A549 (cell line): ENCODE measurements at regions not wholly inside any gene's neighbourhood (a gene's known extent, or its start where the extent isn't known, plus 50 kb on each side); places are given as distances from the start of the nearest gene placed in this dataset.

Experiments used
- ATAC-seq, 2 experiments: fragments of 200-7000 bp in 1 of 2; fragments of >200 bp in 1 of 2; cut with Nextera tagmentation in 1 of 2; cut with Tn5 transposase in 1 of 2; 3 replicates each; pipeline versions ENCODE4 v1.8.0 to v1.9.1; 2018 to 2020; ENCODE audit warnings: mild to moderate bottlenecking in 1 of 2, moderate library complexity in 1 of 2
- CTCF ChIA-PET: fragments of 300-600 bp; sonication (Branson Sonifier 250); formaldehyde crosslinking; extraction: SDS; loops from one replicate; lab custom pipeline; 2021; ENCODE audit warnings: antibody characterized with exemption, inconsistent platforms; lab: Yijun Ruan, JAX
- POLR2A ChIA-PET: fragments of 350-600 bp; formaldehyde crosslinking; extraction: SDS; loops from one replicate; lab custom pipeline; 2021; ENCODE audit warnings: antibody characterized with exemption, inconsistent platforms; lab: Yijun Ruan, JAX
- DNase-seq, 2 experiments: peaks; one replicate each; pipeline versions ENCODE4 v3.0.0 to v3.0.0-alpha.2; 2011 to 2016; ENCODE audit warnings: low read depth in 1 of 2, low spot score in 1 of 2
- FAIRE-seq: peaks from 2 replicates; lab custom pipeline; 2011; peaks lifted over from hg19 to GRCh38; lab: Jason Lieb, UNC
- H3K27ac ChIP-seq, 2 experiments: fragments of >200 bp; sonication (Bioruptor Twin); formaldehyde crosslinking; 3 replicates each; pipeline ENCODE4 v1.5.1; 2016 to 2017
- H3K4me1 ChIP-seq: fragments of >200 bp; sonication (Bioruptor Twin); formaldehyde crosslinking; 3 replicates; pipeline ENCODE4 v1.6.1; 2016
- H3K4me2 ChIP-seq: fragments of >200 bp; sonication (Bioruptor Twin); formaldehyde crosslinking; 3 replicates; pipeline ENCODE4 v1.6.1; 2016
- H3K4me3 ChIP-seq: fragments of >200 bp; sonication (Bioruptor Twin); formaldehyde crosslinking; 3 replicates; pipeline ENCODE4 v1.5.1; 2016
- H3K9me3 ChIP-seq: fragments of >200 bp; sonication (Bioruptor Twin); formaldehyde crosslinking; 3 replicates; pipeline ENCODE4 v1.6.1; 2016
- CBX8 ChIP-seq: fragments of 200-600 bp; sonication (generic); IDR thresholded peaks from 2 replicates; pipeline ENCODE4 v1.6.1; 2016
- EP300 ChIP-seq, 2 experiments: fragments of >200 bp; sonication (Bioruptor Twin); formaldehyde crosslinking; IDR thresholded peaks; 2 replicates in 1 of 2; 3 replicates in 1 of 2; pipeline ENCODE4 v1.6.1; 2016 to 2017
- ESRRA ChIP-seq: fragments of 150-350 bp; IDR thresholded peaks from 2 replicates; pipeline ENCODE4 v1.6.1; 2014; ENCODE audit warnings: mild to moderate bottlenecking, low read length, borderline replicate concordance
- FOSB ChIP-seq: fragments of 250-450 bp; sonication (Bioruptor Pico); IDR thresholded peaks from 2 replicates; pipeline ENCODE4 v1.5.0; 2020; ENCODE audit warnings: mild to moderate bottlenecking, moderate library complexity
- HOXA7 ChIP-seq: fragments of 250-450 bp; sonication (Bioruptor Pico); IDR thresholded peaks from 2 replicates; pipeline ENCODE4 v1.5.0; 2020; ENCODE audit warnings: mild to moderate bottlenecking, moderate library complexity
- HOXB13 ChIP-seq: fragments of 250-450 bp; sonication (Bioruptor Pico); IDR thresholded peaks from 2 replicates; pipeline ENCODE4 v1.5.0; 2020; ENCODE audit warnings: low read depth, mild to moderate bottlenecking, moderate library complexity
- HOXB5 ChIP-seq: fragments of 250-450 bp; sonication (Bioruptor Pico); IDR thresholded peaks from 2 replicates; pipeline ENCODE4 v1.5.0; 2020; ENCODE audit warnings: mild to moderate bottlenecking, moderate library complexity
- JUN ChIP-seq, 2 experiments: fragments of >200 bp; sonication (Bioruptor Twin); formaldehyde crosslinking; IDR thresholded peaks; 2 replicates in 1 of 2; 3 replicates in 1 of 2; pipeline ENCODE4 v1.6.1; 2016 to 2017
- MYC ChIP-seq: IDR thresholded peaks from 2 replicates; pipeline ENCODE4 v1.6.1; 2012; ENCODE audit warnings: mild to moderate bottlenecking, inconsistent platforms, low read length, improper control_type of control experiment, borderline replicate concordance
- NFE2L2 ChIP-seq: fragments of 150-350 bp; conservative IDR thresholded peaks from 2 replicates; pipeline ENCODE4 v1.6.1; 2014; ENCODE audit warnings: low read length
- NR3C1 ChIP-seq: fragments of >200 bp; sonication (Bioruptor Twin); formaldehyde crosslinking; IDR thresholded peaks from 3 replicates; pipeline ENCODE4 v1.6.1; 2017
- PHF8 ChIP-seq: fragments of 200-600 bp; sonication (generic); IDR thresholded peaks from 2 replicates; pipeline ENCODE4 v1.6.1; 2016; ENCODE audit warnings: low read depth, mild to moderate bottlenecking, antibody characterized with exemption, moderate library complexity, borderline replicate concordance
- RAD21 ChIP-seq, 2 experiments: fragments of >200 bp in 1 of 2; sonication (Bioruptor Twin) in 1 of 2; formaldehyde crosslinking in 1 of 2; IDR thresholded peaks in 1 of 2; conservative IDR thresholded peaks in 1 of 2; 2 replicates in 1 of 2; 3 replicates in 1 of 2; pipeline ENCODE4 v1.6.1; 2012 to 2018; ENCODE audit warnings: inconsistent platforms in 1 of 2
- RARB ChIP-seq: fragments of 250-450 bp; sonication (Bioruptor Pico); IDR thresholded peaks from 2 replicates; pipeline ENCODE4 v1.8.0; 2021; ENCODE audit warnings: mild to moderate bottlenecking, moderate library complexity
- RCOR1 ChIP-seq: fragments of 150-350 bp; IDR thresholded peaks from 2 replicates; pipeline ENCODE4 v1.6.1; 2014; ENCODE audit warnings: antibody characterized with exemption, low read length, low read depth
- RFX5 ChIP-seq: fragments of 450-650 bp; IDR thresholded peaks from 2 replicates; pipeline ENCODE4 v1.7.1; 2014; ENCODE audit warnings: antibody characterized with exemption, mild to moderate bottlenecking, moderate library complexity
- RNF2 ChIP-seq: fragments of 200-600 bp; sonication (generic); IDR thresholded peaks from 2 replicates; pipeline ENCODE4 v1.6.1; 2016; ENCODE audit warnings: low read depth, mild to moderate bottlenecking, antibody characterized with exemption, moderate library complexity, borderline replicate concordance
- SMC3 ChIP-seq: fragments of >200 bp; sonication (Bioruptor Twin); formaldehyde crosslinking; IDR thresholded peaks from 3 replicates; pipeline ENCODE4 v1.6.1; 2018; ENCODE audit warnings: inconsistent platforms
- SREBF2 ChIP-seq: fragments of 450-650 bp; IDR thresholded peaks from 2 replicates; pipeline ENCODE4 v1.6.1; 2014; ENCODE audit warnings: mild to moderate bottlenecking, moderate library complexity
- ZNF302 ChIP-seq: fragments of 250-450 bp; sonication (Bioruptor Pico); IDR thresholded peaks from 2 replicates; pipeline ENCODE4 v1.9.0; 2021; ENCODE audit warnings: inconsistent platforms, mild to moderate bottlenecking, moderate library complexity
- ZSCAN20 ChIP-seq: fragments of 250-450 bp; sonication (Bioruptor Pico); IDR thresholded peaks from 2 replicates; pipeline ENCODE4 v1.8.0; 2022; ENCODE audit warnings: mild to moderate bottlenecking, moderate library complexity
- WGBS: methylation state at CpG from one replicate; pipeline ENCODE4 v1.1.6; 2017; ENCODE audit errors: missing lambda C conversion rate; 5-methylcytosine and 5-hydroxymethylcytosine counted together
- TF ChIP-seq, protein P1 (sequence below): fragments of 250-450 bp; sonication (Bioruptor Pico); IDR thresholded peaks from 2 replicates; pipeline ENCODE4 v1.5.0; 2021; ENCODE audit warnings: mild to moderate bottlenecking, moderate library complexity, borderline replicate concordance
- TF ChIP-seq, protein P2 (sequence below): IDR thresholded peaks from 2 replicates; pipeline ENCODE4 v1.6.1; 2012; ENCODE audit warnings: low read depth, borderline replicate concordance

DNA sequence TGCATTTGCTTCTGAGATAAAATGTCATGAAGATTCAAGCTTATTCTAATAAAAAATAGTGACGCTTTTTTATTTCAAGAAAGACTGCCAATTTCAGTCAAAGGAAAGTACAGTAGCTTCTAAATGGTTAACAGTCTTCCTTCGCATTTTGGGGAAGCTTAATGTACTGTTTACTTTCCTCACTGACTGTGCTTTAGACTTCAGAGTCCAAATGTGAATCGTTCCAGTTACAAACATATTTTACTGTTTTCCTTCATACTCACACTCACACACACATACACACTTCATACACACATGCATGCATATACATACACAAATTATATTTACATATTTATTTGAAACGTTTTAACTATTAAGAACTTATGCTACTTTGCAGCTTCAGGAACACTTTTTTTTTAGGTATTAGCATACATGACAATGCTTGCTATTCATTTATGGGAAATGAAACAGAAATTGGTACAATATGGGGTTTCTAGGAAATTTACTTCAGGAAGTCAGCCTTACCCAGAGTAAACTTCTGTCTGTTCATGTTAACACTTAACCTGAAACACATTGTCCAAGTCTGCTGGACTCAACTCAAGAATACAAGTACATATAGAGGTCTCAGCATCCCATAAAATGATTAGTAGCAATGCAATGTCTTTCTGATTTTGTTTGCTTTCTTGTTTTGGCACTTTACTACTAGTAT, 145.4 kb downstream of the RPS12 start:
- Histone ChIP-seq H3K4me2 (no peak overlapping the region), H3K9me3 (no peaks in the 10 kb centered on the region), H3K4me3 (no peak overlapping the region)
- FAIRE-seq, result no peak
- CTCF ChIA-PET, result interaction anchor here (0.7 kb wide), 1 partner anchor 81 kb away, joined by 3 read pairs; no protein-coding TSS in a partner anchor
- ATAC-seq, result no peak
- DNase-seq, result no peak
- TF ChIP-seq ZNF302 (CRISPR knock-in tag), result no peak
- TF ChIP-seq RFX5, result no peak
- TF ChIP-seq CBX8, result no peak
- no peak for TF ChIP-seq HOXB5
- TF ChIP-seq JUN (IDR thresholded peaks at IDR 0.05), result no peak
- no peak for TF ChIP-seq SMC3
- no peak for TF ChIP-seq ESRRA
- no peak for TF ChIP-seq NR3C1
- TF ChIP-seq NFE2L2, result no peak
- TF ChIP-seq PHF8, result no peak
- TF ChIP-seq SREBF2, result no peak
- TF ChIP-seq MYC, result no peak
- no peak for TF ChIP-seq RARB (CRISPR knock-in tag)
- TF ChIP-seq ZSCAN20, result no peak
- TF ChIP-seq, all 56 proteins: peak for 0
- peaks cover 10% of the 10 kb centered on the region for H3K4me1 ChIP-seq
- 33% methylated on average over 4 of the region's 4 CpGs for WGBS
- POLR2A ChIA-PET, result no interaction called here
- H3K27ac ChIP-seq, result no peak overlapping the region

DNA sequence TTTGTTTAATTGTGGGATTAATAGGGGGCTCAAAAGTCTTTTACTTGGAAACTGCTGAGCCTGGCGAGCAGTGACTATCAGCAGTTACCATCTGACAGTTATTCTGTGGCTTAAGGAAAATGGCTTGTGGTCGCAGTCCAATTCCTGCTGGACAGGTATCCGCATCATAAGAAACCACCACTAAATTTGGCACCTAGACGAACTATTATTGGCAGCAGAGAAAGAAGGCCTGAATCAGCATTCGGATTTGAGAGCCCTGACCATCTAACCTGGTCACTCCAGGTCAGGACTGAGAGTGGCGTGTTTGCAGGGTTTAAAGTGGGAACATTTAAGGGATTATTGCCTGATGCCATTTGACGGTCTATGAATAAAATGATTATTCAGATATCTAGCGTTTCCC, 146.4 kb downstream of the RPS12 start:
- WGBS, result 69% methylated on average over 8 of the region's 8 CpGs
- no peak overlapping the region for H3K27ac ChIP-seq
- DNase-seq (no peak), ATAC-seq (no peak), FAIRE-seq (no peak)
- H3K4me2 ChIP-seq, result no peak overlapping the region
- H3K4me1 ChIP-seq, result peaks cover 13% of the 10 kb centered on the region
- TF ChIP-seq CBX8, result no peak
- TF ChIP-seq FOSB, result no peak
- no peak for TF ChIP-seq PHF8
- TF ChIP-seq SREBF2, result no peak
- TF ChIP-seq HOXB13, result no peak
- no peak for TF ChIP-seq EP300 (IDR thresholded peaks at IDR 0.05)
- TF ChIP-seq RCOR1, result no peak
- TF ChIP-seq, protein P1, sequence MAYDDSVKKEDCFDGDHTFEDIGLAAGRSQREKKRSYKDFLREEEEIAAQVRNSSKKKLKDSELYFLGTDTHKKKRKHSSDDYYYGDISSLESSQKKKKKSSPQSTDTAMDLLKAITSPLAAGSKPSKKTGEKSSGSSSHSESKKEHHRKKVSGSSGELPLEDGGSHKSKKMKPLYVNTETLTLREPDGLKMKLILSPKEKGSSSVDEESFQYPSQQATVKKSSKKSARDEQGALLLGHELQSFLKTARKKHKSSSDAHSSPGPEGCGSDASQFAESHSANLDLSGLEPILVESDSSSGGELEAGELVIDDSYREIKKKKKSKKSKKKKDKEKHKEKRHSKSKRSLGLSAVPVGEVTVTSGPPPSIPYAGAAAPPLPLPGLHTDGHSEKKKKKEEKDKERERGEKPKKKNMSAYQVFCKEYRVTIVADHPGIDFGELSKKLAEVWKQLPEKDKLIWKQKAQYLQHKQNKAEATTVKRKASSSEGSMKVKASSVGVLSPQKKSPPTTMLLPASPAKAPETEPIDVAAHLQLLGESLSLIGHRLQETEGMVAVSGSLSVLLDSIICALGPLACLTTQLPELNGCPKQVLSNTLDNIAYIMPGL (CRISPR knock-in tag), result no peak
- no peak for TF ChIP-seq HOXA7
- no peak for TF ChIP-seq HOXB5
- TF ChIP-seq, protein P2, sequence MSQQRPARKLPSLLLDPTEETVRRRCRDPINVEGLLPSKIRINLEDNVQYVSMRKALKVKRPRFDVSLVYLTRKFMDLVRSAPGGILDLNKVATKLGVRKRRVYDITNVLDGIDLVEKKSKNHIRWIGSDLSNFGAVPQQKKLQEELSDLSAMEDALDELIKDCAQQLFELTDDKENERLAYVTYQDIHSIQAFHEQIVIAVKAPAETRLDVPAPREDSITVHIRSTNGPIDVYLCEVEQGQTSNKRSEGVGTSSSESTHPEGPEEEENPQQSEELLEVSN, result no peak
- TF ChIP-seq RAD21 (conservative IDR thresholded peaks at IDR 0.05 in 1 of 2, IDR thresholded peaks at IDR 0.05 in 1 of 2), result no peak
- no peak for TF ChIP-seq SMC3
- ChIA-PET POLR2A (no interaction called here), CTCF (interaction anchor here (1.9 to 2.7 kb wide), 2 partner anchors 8 to 130 kb away, joined by 6 to 26 read pairs; no protein-coding TSS in a partner anchor)
- no peak overlapping the region for H3K4me3 ChIP-seq
- H3K9me3 ChIP-seq, result no peaks in the 10 kb centered on the region

DNA sequence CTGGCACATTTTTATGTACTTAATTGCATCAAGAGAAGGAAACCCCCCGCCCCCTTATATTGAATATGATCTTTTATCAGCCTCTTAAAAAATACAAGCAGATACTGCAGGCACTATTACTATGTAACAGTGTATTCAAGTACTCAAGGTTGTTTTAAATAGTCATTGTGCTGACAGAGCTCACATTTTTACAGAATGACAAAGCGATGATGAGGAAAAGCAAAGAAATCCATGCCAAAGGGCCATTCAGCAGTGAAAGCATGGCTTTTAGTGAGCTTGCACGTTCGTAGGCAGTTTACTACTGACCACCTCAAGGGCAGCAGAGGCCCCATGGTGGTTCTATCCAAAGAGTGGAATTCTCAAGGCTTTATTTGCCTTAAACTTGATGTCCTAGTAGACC, 146.8 kb downstream of the RPS12 start:
- no peaks in the 10 kb centered on the region for H3K9me3 ChIP-seq
- ATAC-seq (0 out of 6 replicates have a peak, but pooled peaks of 1 of the 2 experiments have one; percentile 19), FAIRE-seq (no peak), DNase-seq (no peak)
- CTCF ChIA-PET, result interaction anchor here (1.1 to 2.7 kb wide), 6 partner anchors 9 to 591 kb away, joined by 3 to 26 read pairs (median 8); no protein-coding TSS in a partner anchor
- H3K4me1 ChIP-seq, result peaks cover 13% of the 10 kb centered on the region
- POLR2A ChIA-PET, result no interaction called here
- TF ChIP-seq RARB (CRISPR knock-in tag) (no peak), JUN (IDR thresholded peaks at IDR 0.05) (no peak), RAD21 (conservative IDR thresholded peaks at IDR 0.05 in 1 of 2, IDR thresholded peaks at IDR 0.05 in 1 of 2) (no peak), SMC3 (no peak), RNF2 (no peak), EP300 (IDR thresholded peaks at IDR 0.05) (no peak)
- WGBS, result 38% methylated on average over 4 of the region's 4 CpGs
- H3K4me2 ChIP-seq, result no peak overlapping the region
- H3K4me3 ChIP-seq, result no peak overlapping the region
- H3K27ac ChIP-seq, result no peak overlapping the region
